ENCODE measurements at regions not wholly inside any gene's neighbourhood (a gene's known extent, or its start where the extent isn't known, plus 50 kb on each side); places are given as distances from the start of the nearest gene placed in this dataset.
"Not testable (repeated sequence)": the region's sequence is repeated elsewhere in the genome, so short reads cannot be mapped to it uniquely, and the experiment has no call there.

DNA sequence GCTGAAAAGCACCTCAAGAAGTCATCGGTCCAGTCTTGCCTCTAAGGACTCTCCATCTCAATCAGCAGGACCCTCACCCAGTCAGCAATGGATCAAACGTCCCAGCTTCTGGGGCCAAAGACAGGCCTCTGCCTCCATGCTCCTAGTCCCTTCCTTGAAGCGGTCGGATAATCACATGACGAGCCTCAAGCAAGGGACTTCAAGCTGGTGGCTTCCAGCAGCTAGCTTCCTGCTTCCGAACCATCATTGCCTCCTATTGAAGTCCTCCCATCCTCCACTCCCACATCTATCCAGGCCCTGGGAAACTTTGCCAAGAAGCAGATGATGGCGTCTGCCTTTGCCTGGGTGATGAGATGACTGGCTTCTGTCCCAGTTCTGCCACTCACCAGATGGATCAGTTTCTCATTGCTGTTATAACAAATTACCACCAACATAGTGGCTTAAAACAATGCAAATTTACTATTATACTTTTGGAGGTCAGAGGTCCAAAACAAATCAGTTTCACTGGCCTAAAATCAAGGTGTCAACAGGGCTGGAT lies 135.2 kb upstream of the MAMLD1 start:
- Histone ChIP-seq H3K4me3 (no peak overlapping the region), H3K4me1 (replicated peaks in 1 of 2) (no peaks in the 10 kb centered on the region), H3K36me3 (replicated peaks in 1 of 2) (no peaks in the 10 kb centered on the region), H3K27ac (no peak overlapping the region), H3K9me3 (replicated peaks in 1 of 3) (no peaks in the 10 kb centered on the region), H3K27me3 (no peaks in the 10 kb centered on the region)
- intact Hi-C loops (cut with DNase I): no loop called here
- WGBS, 4 donors: 73 to 87% (median 76%) methylated on average over 3 to 7 of the region's 7 CpGs
- no peak for DNase-seq
- TF ChIP-seq, protein P1, sequence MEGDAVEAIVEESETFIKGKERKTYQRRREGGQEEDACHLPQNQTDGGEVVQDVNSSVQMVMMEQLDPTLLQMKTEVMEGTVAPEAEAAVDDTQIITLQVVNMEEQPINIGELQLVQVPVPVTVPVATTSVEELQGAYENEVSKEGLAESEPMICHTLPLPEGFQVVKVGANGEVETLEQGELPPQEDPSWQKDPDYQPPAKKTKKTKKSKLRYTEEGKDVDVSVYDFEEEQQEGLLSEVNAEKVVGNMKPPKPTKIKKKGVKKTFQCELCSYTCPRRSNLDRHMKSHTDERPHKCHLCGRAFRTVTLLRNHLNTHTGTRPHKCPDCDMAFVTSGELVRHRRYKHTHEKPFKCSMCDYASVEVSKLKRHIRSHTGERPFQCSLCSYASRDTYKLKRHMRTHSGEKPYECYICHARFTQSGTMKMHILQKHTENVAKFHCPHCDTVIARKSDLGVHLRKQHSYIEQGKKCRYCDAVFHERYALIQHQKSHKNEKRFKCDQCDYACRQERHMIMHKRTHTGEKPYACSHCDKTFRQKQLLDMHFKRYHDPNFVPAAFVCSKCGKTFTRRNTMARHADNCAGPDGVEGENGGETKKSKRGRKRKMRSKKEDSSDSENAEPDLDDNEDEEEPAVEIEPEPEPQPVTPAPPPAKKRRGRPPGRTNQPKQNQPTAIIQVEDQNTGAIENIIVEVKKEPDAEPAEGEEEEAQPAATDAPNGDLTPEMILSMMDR (IDR thresholded peaks at IDR 0.05): no peak
- no peak for TF ChIP-seq POLR2A (IDR thresholded peaks at IDR 0.05)

DNA sequence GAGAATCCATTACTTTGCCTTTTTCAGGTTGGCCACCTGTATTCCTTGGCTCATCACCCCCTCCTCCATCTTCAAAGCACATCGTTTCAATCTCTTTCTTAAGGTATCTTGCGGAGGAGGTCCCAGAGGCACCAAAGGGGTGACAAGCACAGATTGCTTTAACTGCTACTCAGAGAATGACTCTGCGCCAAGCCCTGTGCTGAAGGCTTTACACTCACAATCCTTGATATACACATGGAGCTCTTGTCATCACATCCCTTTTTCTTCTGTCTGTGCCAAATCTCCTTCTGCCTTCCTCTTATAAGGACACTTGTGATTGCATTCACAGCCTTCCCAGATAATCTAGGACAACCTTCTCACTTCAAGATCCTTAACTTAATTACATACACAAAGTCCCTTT lies 134.7 kb upstream of the MAMLD1 start:
- Histone ChIP-seq H3K4me3 (no peak overlapping the region), H3K4me1 (replicated peaks in 1 of 2) (no peaks in the 10 kb centered on the region), H3K36me3 (replicated peaks in 1 of 2) (no peaks in the 10 kb centered on the region), H3K27me3 (no peaks in the 10 kb centered on the region), H3K9me3 (replicated peaks in 1 of 3) (no peaks in the 10 kb centered on the region), H3K27ac (no peak overlapping the region)
- intact Hi-C loops (cut with DNase I): no loop called here
- WGBS, 4 donors: 81 to 95% (median 84%) methylated on average over 3 of the region's 3 CpGs
- TF ChIP-seq, protein P1 (IDR thresholded peaks at IDR 0.05): no peak
- TF ChIP-seq POLR2A (IDR thresholded peaks at IDR 0.05): no peak
- DNase-seq: no peak

DNA sequence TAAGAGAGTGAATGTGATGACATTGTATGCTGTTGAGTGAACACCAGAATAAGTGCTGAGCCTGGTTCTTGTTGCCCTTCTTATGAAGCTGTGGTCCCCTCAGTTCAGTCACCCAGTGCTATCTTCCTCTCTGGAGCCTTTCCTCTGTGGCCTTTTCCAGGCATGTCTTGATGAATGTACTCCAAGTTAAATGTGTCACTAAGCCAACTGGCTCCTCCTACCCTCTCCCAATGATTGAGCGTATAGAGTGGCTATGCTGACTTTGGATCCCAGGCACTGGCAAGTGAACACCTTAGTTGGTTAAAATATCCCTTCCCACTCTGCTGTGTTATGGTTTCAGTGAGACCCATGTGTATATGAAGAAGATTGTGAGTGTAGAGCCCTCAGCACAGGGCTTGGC lies 134.1 kb upstream of the MAMLD1 start:
- intact Hi-C loops (cut with DNase I): no loop called here
- Histone ChIP-seq H3K27ac (no peak overlapping the region), H3K36me3 (replicated peaks in 1 of 2) (no peaks in the 10 kb centered on the region), H3K27me3 (no peaks in the 10 kb centered on the region), H3K4me3 (no peak overlapping the region), H3K4me1 (replicated peaks in 1 of 2) (no peaks in the 10 kb centered on the region), H3K9me3 (replicated peaks in 1 of 3) (no peaks in the 10 kb centered on the region)
- TF ChIP-seq, protein P1 (IDR thresholded peaks at IDR 0.05): no peak
- no peak for TF ChIP-seq POLR2A (IDR thresholded peaks at IDR 0.05)
- WGBS, 4 donors: 83 to 100% (median 96%) methylated on average over 1 of the region's 1 CpG
- DNase-seq: no peak

DNA sequence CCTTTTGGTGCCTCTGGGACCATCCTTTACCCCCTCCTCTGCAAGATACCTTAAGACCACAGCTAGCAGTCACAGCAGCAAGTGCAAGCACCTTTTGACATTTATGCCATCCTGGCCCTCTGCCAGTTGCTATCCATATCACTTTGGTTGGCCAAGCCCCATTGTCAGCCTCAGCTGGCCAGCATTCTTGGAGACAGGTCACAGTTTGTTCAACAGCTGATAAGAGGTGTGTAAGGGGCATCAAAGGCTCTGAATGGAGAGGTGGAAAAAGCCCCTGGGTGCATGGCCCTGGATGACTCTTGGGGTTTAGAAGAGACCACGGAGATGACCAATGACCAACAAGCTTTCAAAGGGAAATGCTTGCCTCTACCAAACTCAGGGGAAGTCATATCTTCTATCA lies 133.6 kb upstream of the MAMLD1 start:
- Histone ChIP-seq H3K27me3 (no peaks in the 10 kb centered on the region), H3K27ac (no peak overlapping the region), H3K4me1 (replicated peaks in 1 of 2) (no peaks in the 10 kb centered on the region), H3K9me3 (replicated peaks in 1 of 3) (no peaks in the 10 kb centered on the region), H3K4me3 (no peak overlapping the region), H3K36me3 (replicated peaks in 1 of 2) (no peaks in the 10 kb centered on the region)
- WGBS, 4 donors: 58 to 100% (median 68%) methylated on average over 1 of the region's 1 CpG
- TF ChIP-seq POLR2A (IDR thresholded peaks at IDR 0.05): no peak
- TF ChIP-seq, protein P1 (IDR thresholded peaks at IDR 0.05): no peak
- no peak for DNase-seq
- intact Hi-C loops (cut with DNase I): no loop called here

DNA sequence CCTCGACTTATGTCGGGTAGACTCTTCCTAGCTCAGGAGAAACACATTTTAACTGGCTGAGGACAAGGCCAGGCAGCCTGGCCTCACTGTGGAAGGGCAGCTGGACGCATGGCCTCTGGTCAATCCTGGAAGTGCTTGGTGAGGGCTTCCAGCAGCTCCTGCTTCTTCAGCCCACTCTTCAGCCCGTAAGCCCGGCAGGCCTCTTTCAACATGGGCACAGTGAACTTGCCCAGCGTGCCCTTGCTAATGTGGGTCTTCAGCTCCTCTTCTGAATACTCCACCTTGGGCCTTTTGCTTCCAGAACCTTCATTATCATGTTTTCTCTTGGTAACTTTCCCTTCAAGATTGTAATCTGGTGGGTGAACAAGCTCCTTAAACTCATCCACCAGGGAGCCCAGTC lies 132.2 kb upstream of the MAMLD1 start:
- H3K27ac ChIP-seq; DNase-seq; H3K9me3 ChIP-seq (replicated peaks in 1 of 3); intact Hi-C loops (cut with DNase I); H3K27me3 ChIP-seq; H3K36me3 ChIP-seq (replicated peaks in 1 of 2); H3K4me1 ChIP-seq (replicated peaks in 1 of 2); H3K4me3 ChIP-seq: not testable (repeated sequence)
- 71 to 96% (median 85%) methylated on average over 5 to 6 of the region's 6 CpGs for WGBS, 4 donors

DNA sequence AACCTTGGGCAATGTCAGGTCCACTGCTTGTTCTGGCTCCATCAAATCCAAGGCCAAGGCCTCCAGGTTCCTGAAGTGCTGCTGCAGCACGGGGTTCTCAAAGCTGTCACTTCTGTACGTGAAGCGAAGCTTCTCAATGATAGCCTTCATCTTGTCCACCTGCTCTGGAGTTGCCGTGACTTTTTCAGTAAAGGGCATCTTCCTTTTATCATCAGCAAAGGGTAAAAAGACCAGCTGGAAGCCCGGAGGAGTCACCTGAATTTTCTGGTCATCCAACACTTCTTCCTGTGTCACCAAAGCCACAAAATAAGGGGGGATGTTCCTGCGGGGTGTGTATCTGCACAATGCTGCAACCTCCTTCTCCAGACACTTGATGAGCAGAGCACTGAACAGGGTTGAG lies 131.7 kb upstream of the MAMLD1 start:
- intact Hi-C loops (cut with DNase I); DNase-seq; H3K9me3 ChIP-seq (replicated peaks in 1 of 3); H3K27me3 ChIP-seq; H3K4me1 ChIP-seq (replicated peaks in 1 of 2); H3K27ac ChIP-seq; H3K36me3 ChIP-seq (replicated peaks in 1 of 2); H3K4me3 ChIP-seq: not testable (repeated sequence)
- WGBS, 4 donors: 75 to 87% (median 80%) methylated on average over 3 to 6 of the region's 6 CpGs

DNA sequence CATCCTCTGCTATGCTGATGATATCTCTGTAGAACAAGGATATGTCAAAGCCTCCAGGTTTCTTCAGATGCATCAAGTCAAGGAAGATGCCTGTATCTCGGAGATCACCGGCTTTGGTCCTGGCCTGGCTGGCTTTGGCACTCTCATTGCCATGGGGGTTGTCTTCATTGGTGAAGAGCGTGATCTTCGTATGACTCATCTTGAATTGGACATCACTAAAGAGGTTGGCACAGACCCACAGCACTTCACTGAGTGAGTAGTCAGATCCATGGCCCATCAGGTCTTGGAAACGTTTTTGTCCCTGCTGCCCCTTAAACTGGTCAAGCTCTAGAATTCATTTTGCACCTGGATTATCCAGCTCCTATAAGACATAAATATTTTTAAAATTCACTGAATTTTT lies 130.9 kb upstream of the MAMLD1 start:
- H3K36me3 ChIP-seq (replicated peaks in 1 of 2); H3K4me1 ChIP-seq (replicated peaks in 1 of 2); H3K9me3 ChIP-seq (replicated peaks in 1 of 3); H3K27me3 ChIP-seq; H3K4me3 ChIP-seq; intact Hi-C loops (cut with DNase I); H3K27ac ChIP-seq; DNase-seq: not testable (repeated sequence)
- WGBS, 4 donors: 62 to 77% (median 68%) methylated on average over 3 to 5 of the region's 5 CpGs

All from adrenal gland (tissue), 9 donors.